Skeletal muscle cell (primary cell): ENCODE measurements at regions not wholly inside any gene's neighbourhood (a gene's known extent, or its start where the extent isn't known, plus 50 kb on each side); places are given as distances from the start of the nearest gene placed in this dataset.
"Not testable (repeated sequence)": the region's sequence is repeated elsewhere in the genome, so short reads cannot be mapped to it uniquely, and the experiment has no call there.

ENCODE experiments used
- DNase-seq: peaks from one replicate; pipeline ENCODE4 v3.0.0-alpha.2; 2010; ENCODE audit warnings: low read depth
- H3K4me3 ChIP-seq: 2 replicates; pipeline ENCODE4 v1.5.1; 2011; ENCODE audit warnings: low read depth, mild to moderate bottlenecking, control low read depth, low read length, moderate library complexity

DNA sequence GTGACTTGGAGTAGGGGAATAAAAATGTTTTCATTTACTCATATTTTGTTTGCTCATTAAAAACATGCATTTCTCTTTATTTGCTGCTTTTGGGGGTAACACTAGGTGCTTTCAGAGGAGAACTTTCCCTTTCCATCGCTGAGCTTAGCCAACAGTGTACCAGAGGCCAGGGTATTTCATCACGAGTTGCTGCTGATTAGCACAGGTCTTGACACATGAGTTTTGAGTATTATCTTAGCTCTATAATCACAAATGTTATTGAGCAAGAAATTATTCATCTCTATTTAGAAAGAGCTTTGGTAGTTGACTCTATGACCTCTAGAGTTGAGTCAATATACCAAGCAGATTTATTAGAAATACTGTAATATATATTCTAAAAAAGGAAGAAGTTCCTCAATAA, 375.9 kb downstream of the NXPH1 start:
- H3K4me3 ChIP-seq = no peak overlapping the region
- no peak for DNase-seq

DNA sequence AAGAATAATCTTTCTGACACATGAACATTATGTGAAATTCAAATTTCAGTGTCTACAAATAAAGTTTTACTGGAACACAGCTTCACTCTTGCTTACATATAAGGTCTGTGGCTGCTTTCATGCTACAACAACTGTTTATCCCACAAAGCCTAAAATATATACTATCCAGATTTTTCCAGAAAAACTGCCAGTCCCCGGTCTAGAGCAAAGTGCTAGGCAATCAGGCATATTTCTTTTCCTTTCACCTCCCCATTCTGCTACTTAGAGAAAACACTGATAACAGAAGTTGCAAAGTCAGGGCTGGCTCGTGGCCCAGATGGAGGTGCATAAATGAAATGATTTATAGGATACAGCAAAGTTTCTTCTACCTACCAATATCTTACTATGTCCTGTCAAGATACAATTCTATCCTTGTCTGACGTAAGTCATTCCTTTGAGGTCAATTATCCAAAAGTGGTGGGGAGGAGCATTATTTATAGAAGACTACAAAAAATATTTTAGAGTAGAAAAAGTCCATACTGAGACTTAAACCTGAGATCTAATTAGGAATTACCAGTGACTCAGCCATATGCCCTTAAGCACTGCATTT, 384.1 kb downstream of the NXPH1 start:
- no peak for DNase-seq
- H3K4me3 ChIP-seq = no peak overlapping the region

DNA sequence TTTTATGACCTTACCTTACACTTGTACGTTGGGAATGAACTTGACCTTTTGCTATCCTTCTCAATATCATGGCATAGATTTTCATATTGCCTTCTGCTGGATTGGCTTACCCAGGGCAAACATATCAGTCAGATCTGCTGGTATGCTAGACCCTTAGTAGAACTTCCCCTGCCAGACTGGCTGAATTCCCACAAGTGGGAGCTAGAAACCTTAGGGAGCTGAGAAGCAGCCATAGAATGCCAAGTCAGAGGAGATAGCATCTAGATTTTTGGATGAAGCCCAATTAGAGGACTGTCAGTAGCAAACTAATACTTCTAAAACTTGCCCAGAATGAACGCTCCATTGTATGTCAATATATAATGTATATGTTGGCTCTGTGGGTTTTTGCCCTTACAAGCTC, 385.0 kb downstream of the NXPH1 start:
- DNase-seq = no peak
- H3K4me3 ChIP-seq = no peak overlapping the region

GRCh38 chr7:8822595-8822994, 389.2 kb downstream of the NXPH1 start:
- H3K4me3 ChIP-seq = no peak overlapping the region
- no peak for DNase-seq

- DNase-seq = no peak
- no peak overlapping the region for H3K4me3 ChIP-seq
These were observed 390.1 kb downstream of the NXPH1 start for GRCh38 chr7:8823486-8823885.

GRCh38 chr7:8827329-8827728, 393.9 kb downstream of the NXPH1 start:
- DNase-seq = no peak

GRCh38 chr7:8829100-8829499, 395.7 kb downstream of the NXPH1 start:
- no peak for DNase-seq
- H3K4me3 ChIP-seq = no peak overlapping the region

More at GRCh38 chr7:8827329-8827728, 393.9 kb downstream of the NXPH1 start:
- H3K4me3 ChIP-seq = no peak overlapping the region

- DNase-seq = no peak
- H3K4me3 ChIP-seq = no peak overlapping the region
These were observed 398.0 kb downstream of the NXPH1 start for GRCh38 chr7:8831376-8831775.

DNA sequence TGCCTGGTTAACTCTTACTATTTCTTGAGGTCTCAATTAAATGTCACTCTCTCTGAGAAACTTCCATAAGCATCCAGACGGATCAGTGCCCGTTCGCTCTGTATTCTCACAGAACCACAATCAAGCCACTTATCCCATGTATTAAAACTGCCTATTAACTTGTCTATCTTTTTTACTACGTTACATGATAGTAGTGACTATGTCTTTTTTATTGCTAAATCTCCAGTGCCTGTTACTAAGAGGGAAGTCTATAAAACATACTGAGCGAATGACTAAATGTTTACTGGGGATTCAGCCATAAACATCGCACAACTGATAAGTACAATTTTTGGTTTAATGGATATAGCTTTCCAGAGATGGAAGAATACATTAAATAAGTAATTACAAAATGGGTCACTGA, 399.9 kb downstream of the NXPH1 start:
- no peak overlapping the region for H3K4me3 ChIP-seq
- no peak for DNase-seq

DNA sequence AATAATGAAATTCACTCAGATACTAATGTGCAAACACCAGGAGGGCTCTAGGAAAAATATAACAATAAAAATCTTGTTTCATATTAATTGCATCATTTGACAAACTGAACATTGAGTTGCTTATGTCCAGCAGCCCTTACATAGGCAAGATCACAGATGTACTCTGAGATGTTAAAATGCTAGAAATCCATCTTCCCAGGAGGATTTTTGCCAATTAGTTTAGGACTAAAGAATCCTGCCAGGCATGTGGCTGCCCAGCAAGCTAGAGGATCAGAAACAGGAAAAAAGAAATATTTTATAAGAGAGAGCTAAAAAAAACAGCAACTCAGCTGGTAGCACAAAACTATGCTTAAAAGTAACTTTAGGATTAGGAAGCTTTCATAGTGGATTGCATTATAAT, 407.8 kb downstream of the NXPH1 start:
- no peak for DNase-seq
- H3K4me3 ChIP-seq = no peak overlapping the region

- H3K4me3 ChIP-seq = no peak overlapping the region
- DNase-seq = no peak
These were observed 438.3 kb downstream of the NXPH1 start for GRCh38 chr7:8871716-8872115.

DNA sequence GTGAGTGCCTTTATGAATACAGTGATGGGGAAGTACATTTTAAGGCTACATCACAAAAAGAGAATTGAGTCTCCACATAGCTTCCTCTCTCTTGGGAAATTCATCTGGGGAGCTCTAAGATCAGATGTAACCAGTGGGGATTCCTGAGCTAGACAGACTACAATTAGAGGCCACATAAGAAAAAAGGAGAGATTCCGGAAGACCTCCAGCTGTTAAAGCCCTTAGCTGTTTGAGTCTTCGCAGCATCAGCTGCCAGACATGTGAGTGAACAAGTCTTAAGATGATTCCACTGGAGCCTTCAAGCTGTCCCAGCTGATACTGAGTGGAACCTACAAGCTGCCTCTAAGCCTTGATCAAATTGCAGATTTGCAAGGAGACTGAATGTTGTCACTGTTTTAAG, 448.5 kb downstream of the NXPH1 start:
- no peak overlapping the region for H3K4me3 ChIP-seq
- DNase-seq = no peak

DNA sequence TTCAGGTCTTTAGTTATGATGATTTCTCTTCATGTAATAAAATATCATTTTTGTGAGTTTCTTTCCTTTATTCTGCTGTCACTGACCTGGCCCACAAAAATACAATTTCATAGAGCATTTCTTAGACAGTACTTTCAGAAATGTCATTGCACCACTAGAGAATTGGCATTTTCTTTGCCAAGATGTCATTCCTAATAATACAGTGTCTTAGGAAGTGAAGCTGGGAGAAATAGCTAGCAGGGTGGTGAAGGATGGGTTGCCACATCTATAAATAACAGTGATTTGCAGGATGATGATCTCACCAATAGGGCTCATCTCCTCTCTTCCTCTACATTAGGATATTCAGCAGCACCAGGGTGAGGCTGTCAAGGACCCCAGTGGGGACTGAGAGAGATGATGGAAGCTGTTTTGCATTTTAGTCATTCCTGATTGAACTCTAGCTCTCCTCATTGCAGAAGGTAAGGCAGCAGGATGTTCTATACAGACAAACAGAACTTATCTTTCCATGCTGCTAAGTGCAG, 452.1 kb downstream of the NXPH1 start:
- no peak overlapping the region for H3K4me3 ChIP-seq

DNA sequence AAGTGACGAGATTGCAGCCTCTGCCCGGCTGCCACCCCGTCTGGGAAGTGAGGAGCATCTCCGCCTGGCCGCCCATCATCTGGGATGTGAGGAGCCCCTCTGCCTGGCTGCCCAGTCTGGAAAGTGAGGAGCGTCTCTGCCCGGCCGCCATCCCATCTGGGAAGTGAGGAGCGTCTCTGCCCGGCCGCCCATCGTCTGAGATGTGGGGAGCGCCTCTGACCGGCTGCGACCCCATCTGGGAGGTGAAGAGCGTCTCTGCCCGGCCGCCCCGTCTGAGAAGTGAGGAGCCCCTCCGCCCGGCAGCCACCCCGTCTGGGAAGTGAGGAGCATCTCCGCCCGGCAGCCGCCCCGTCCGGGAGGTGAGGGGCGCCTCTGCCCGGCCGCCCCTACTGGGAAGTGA, 456.9 kb downstream of the NXPH1 start:
- H3K4me3 ChIP-seq, DNase-seq: not testable (repeated sequence)

More for the DNA sequence above, 452.1 kb downstream of the NXPH1 start:
- DNase-seq = no peak

GRCh38 chr7:8893775-8894174, 460.4 kb downstream of the NXPH1 start:
- DNase-seq = no peak

GRCh38 chr7:8906396-8907075, 473.1 kb downstream of the NXPH1 start:
- DNase-seq = no peak
- H3K4me3 ChIP-seq = no peak overlapping the region

More at GRCh38 chr7:8893775-8894174, 460.4 kb downstream of the NXPH1 start:
- H3K4me3 ChIP-seq = no peak overlapping the region

DNA sequence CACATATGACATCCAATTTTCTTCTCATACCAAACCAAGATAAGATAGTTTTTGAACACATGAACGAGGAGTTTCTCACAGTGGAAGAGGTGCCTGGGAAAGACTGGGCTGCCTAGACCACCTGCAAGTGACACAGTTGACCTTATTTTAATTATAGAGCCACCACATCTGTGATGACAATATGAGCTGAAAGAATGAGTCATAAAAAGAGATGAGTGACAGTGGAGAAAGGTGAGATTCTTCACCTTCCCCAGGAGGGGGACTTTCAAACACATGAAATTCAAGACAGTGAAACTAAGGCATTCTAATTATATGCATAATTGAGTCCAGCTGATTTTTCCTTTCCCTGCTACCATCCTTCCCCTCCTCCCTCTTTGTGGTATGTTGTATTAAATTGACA, 475.5 kb downstream of the NXPH1 start:
- DNase-seq = no peak

GRCh38 chr7:8913682-8914081, 480.3 kb downstream of the NXPH1 start:
- DNase-seq = no peak
- no peak overlapping the region for H3K4me3 ChIP-seq

More for the DNA sequence above, 475.5 kb downstream of the NXPH1 start:
- no peak overlapping the region for H3K4me3 ChIP-seq

- H3K4me3 ChIP-seq = no peak overlapping the region
- no peak for DNase-seq
These were observed 488.4 kb downstream of the NXPH1 start for GRCh38 chr7:8921807-8922206.

- DNase-seq = no peak
- no peak overlapping the region for H3K4me3 ChIP-seq
These were observed 489.3 kb downstream of the NXPH1 start for GRCh38 chr7:8922726-8923125.

GRCh38 chr7:8923164-8923806, 489.9 kb downstream of the NXPH1 start:
- no peak overlapping the region for H3K4me3 ChIP-seq
- DNase-seq = no peak
